ENCODE measurements at regions not wholly inside any gene's neighbourhood (a gene's known extent, or its start where the extent isn't known, plus 50 kb on each side); places are given as distances from the start of the nearest gene placed in this dataset.

GRCh38 chr3:141418751-141419150, 50.4 kb downstream of the ZBTB38 start:
- no peak overlapping the region for H3K27ac ChIP-seq
- no peak for TF ChIP-seq FOXP2 (optimal IDR thresholded peaks at IDR 0.05; ENCODE audit: control extremely low read depth, extremely low read length, insufficient read depth)
- no peak for TF ChIP-seq EZH2 (IDR thresholded peaks at IDR 0.05)
- no peak for TF ChIP-seq POLR2AphosphoS5 (IDR thresholded peaks at IDR 0.05; ENCODE audit: borderline replicate concordance, low read depth, low read length)
- H3K36me3 ChIP-seq (ENCODE audit: insufficient read depth, low read length) = peaks cover 51% of the 10 kb centered on the region
- H3K4me3 ChIP-seq = no peak overlapping the region
- no peaks in the 10 kb centered on the region for H3K9me3 ChIP-seq (ENCODE audit: low read depth, low read length)
- H3K9ac ChIP-seq (ENCODE audit: insufficient read length) = no peak overlapping the region
- no peak for DNase-seq (ENCODE audit: low read depth, low spot score)

GRCh38 chr3:141419946-141420345, 51.6 kb downstream of the ZBTB38 start:
- H3K36me3 ChIP-seq (ENCODE audit: insufficient read depth, low read length) = peaks cover 40% of the 10 kb centered on the region
- H3K27ac ChIP-seq = no peak overlapping the region
- H3K9me3 ChIP-seq (ENCODE audit: low read depth, low read length) = no peaks in the 10 kb centered on the region
- TF ChIP-seq EZH2 (IDR thresholded peaks at IDR 0.05) (no peak), POLR2AphosphoS5 (IDR thresholded peaks at IDR 0.05; ENCODE audit: borderline replicate concordance, low read depth, low read length) (no peak), FOXP2 (optimal IDR thresholded peaks at IDR 0.05; ENCODE audit: control extremely low read depth, extremely low read length, insufficient read depth) (no peak)
- no peak overlapping the region for H3K9ac ChIP-seq (ENCODE audit: insufficient read length)
- H3K4me3 ChIP-seq = no peak overlapping the region
- DNase-seq (ENCODE audit: low read depth, low spot score) = no peak

GRCh38 chr3:141421186-141421585, 52.9 kb downstream of the ZBTB38 start:
- H3K9me3 ChIP-seq (ENCODE audit: low read depth, low read length) = no peaks in the 10 kb centered on the region
- H3K9ac ChIP-seq (ENCODE audit: insufficient read length) = no peak overlapping the region
- TF ChIP-seq FOXP2 (optimal IDR thresholded peaks at IDR 0.05; ENCODE audit: control extremely low read depth, extremely low read length, insufficient read depth) (no peak), POLR2AphosphoS5 (IDR thresholded peaks at IDR 0.05; ENCODE audit: borderline replicate concordance, low read depth, low read length) (no peak), EZH2 (IDR thresholded peaks at IDR 0.05) (no peak)
- no peak for DNase-seq (ENCODE audit: low read depth, low spot score)
- no peak overlapping the region for H3K27ac ChIP-seq
- peaks cover 35% of the 10 kb centered on the region for H3K36me3 ChIP-seq (ENCODE audit: insufficient read depth, low read length)
- no peak overlapping the region for H3K4me3 ChIP-seq

- DNase-seq (ENCODE audit: low read depth, low spot score) = no peak
- Histone ChIP-seq H3K9me3 (ENCODE audit: low read depth, low read length) (no peaks in the 10 kb centered on the region), H3K9ac (ENCODE audit: insufficient read length) (no peak overlapping the region), H3K27ac (no peak overlapping the region), H3K36me3 (ENCODE audit: insufficient read depth, low read length) (peaks cover 31% of the 10 kb centered on the region), H3K4me3 (no peak overlapping the region)
- no peak for TF ChIP-seq POLR2AphosphoS5 (IDR thresholded peaks at IDR 0.05; ENCODE audit: borderline replicate concordance, low read depth, low read length)
- TF ChIP-seq EZH2 (IDR thresholded peaks at IDR 0.05) = no peak
- no peak for TF ChIP-seq FOXP2 (optimal IDR thresholded peaks at IDR 0.05; ENCODE audit: control extremely low read depth, extremely low read length, insufficient read depth)
These were observed 53.5 kb downstream of the ZBTB38 start for GRCh38 chr3:141421639-141422319.

GRCh38 chr3:141422961-141423582, 54.8 kb downstream of the ZBTB38 start:
- Histone ChIP-seq H3K27ac (no peak overlapping the region), H3K9ac (ENCODE audit: insufficient read length) (no peak overlapping the region)
- no peak for DNase-seq (ENCODE audit: low read depth, low spot score)

GRCh38 chr3:141425523-141426233, 57.4 kb downstream of the ZBTB38 start:
- no peak overlapping the region for H3K27ac ChIP-seq
- H3K9me3 ChIP-seq (ENCODE audit: low read depth, low read length) = no peaks in the 10 kb centered on the region
- TF ChIP-seq POLR2AphosphoS5 (IDR thresholded peaks at IDR 0.05; ENCODE audit: borderline replicate concordance, low read depth, low read length) (no peak), EZH2 (IDR thresholded peaks at IDR 0.05) (no peak)
- H3K36me3 ChIP-seq (ENCODE audit: insufficient read depth, low read length) = peaks cover 27% of the 10 kb centered on the region
- no peak overlapping the region for H3K4me3 ChIP-seq
- H3K9ac ChIP-seq (ENCODE audit: insufficient read length) = no peak overlapping the region
- DNase-seq (ENCODE audit: low read depth, low spot score) = no peak

More at GRCh38 chr3:141422961-141423582, 54.8 kb downstream of the ZBTB38 start:
- Histone ChIP-seq H3K36me3 (ENCODE audit: insufficient read depth, low read length) (peaks cover 33% of the 10 kb centered on the region), H3K9me3 (ENCODE audit: low read depth, low read length) (no peaks in the 10 kb centered on the region), H3K4me3 (no peak overlapping the region)
- TF ChIP-seq FOXP2 (optimal IDR thresholded peaks at IDR 0.05; ENCODE audit: control extremely low read depth, extremely low read length, insufficient read depth) = no peak
- no peak for TF ChIP-seq EZH2 (IDR thresholded peaks at IDR 0.05)
- no peak for TF ChIP-seq POLR2AphosphoS5 (IDR thresholded peaks at IDR 0.05; ENCODE audit: borderline replicate concordance, low read depth, low read length)

GRCh38 chr3:141426404-141427034, 58.2 kb downstream of the ZBTB38 start:
- no peak for TF ChIP-seq EZH2 (IDR thresholded peaks at IDR 0.05)
- Histone ChIP-seq H3K9me3 (ENCODE audit: low read depth, low read length) (no peaks in the 10 kb centered on the region), H3K4me3 (no peak overlapping the region), H3K9ac (ENCODE audit: insufficient read length) (no peak overlapping the region), H3K27ac (no peak overlapping the region), H3K36me3 (ENCODE audit: insufficient read depth, low read length) (peaks cover 27% of the 10 kb centered on the region)
- DNase-seq (ENCODE audit: low read depth, low spot score) = no peak

GRCh38 chr3:141427764-141428163, 59.1 kb upstream of the RASA2 start:
- H3K36me3 ChIP-seq (ENCODE audit: insufficient read depth, low read length) = peaks cover 36% of the 10 kb centered on the region
- no peaks in the 10 kb centered on the region for H3K9me3 ChIP-seq (ENCODE audit: low read depth, low read length)
- no peak overlapping the region for H3K4me3 ChIP-seq
- TF ChIP-seq POLR2AphosphoS5 (IDR thresholded peaks at IDR 0.05; ENCODE audit: borderline replicate concordance, low read depth, low read length) = no peak
- TF ChIP-seq EZH2 (IDR thresholded peaks at IDR 0.05) = no peak
- no peak for TF ChIP-seq FOXP2 (optimal IDR thresholded peaks at IDR 0.05; ENCODE audit: control extremely low read depth, extremely low read length, insufficient read depth)
- no peak overlapping the region for H3K9ac ChIP-seq (ENCODE audit: insufficient read length)
- no peak for DNase-seq (ENCODE audit: low read depth, low spot score)
- H3K27ac ChIP-seq = no peak overlapping the region
